ENCODE measurements at regions not wholly inside any gene's neighbourhood (a gene's known extent, or its start where the extent isn't known, plus 50 kb on each side); places are given as distances from the start of the nearest gene placed in this dataset.

DNA sequence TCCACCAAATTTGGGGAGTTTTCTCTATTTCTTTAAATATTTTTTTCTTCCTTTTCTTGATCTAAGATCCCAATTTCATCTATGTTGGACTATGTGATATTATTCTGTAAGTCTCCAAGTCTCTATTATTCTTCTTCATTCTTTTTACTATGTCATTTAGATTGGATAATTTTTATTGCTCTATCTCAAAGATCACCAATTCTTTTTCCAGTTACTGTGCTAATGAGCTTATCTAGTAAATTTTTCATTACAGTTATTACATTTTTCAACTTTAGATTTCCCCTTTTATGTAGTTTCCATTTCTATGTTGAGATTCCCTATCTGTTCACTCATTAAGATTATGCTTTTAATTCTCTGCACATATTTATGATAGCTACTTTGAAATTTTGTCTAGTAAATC is 131.6 kb upstream of the NAMPT start:
- Histone ChIP-seq H3K4me1 (ENCODE audit: control insufficient read depth in 1 of 2, low read depth in 2 of 2) (peaks cover 3 to 18% of the 10 kb centered on the region in 2 donors), H3K36me3 (no peaks in the 10 kb centered on the region), H3K4me3 (no peak overlapping the region), H3K9me3 (peaks cover 7% of the 10 kb centered on the region), H3K27ac (no peak overlapping the region), H3K27me3 (replicated peaks; ENCODE audit: insufficient read depth) (no peaks in the 10 kb centered on the region)
- TF ChIP-seq, protein P1, sequence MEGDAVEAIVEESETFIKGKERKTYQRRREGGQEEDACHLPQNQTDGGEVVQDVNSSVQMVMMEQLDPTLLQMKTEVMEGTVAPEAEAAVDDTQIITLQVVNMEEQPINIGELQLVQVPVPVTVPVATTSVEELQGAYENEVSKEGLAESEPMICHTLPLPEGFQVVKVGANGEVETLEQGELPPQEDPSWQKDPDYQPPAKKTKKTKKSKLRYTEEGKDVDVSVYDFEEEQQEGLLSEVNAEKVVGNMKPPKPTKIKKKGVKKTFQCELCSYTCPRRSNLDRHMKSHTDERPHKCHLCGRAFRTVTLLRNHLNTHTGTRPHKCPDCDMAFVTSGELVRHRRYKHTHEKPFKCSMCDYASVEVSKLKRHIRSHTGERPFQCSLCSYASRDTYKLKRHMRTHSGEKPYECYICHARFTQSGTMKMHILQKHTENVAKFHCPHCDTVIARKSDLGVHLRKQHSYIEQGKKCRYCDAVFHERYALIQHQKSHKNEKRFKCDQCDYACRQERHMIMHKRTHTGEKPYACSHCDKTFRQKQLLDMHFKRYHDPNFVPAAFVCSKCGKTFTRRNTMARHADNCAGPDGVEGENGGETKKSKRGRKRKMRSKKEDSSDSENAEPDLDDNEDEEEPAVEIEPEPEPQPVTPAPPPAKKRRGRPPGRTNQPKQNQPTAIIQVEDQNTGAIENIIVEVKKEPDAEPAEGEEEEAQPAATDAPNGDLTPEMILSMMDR (IDR thresholded peaks at IDR 0.05), result no peak
- ATAC-seq (ENCODE audit: insufficient number of reproducible peaks, low FRiP score, low read depth) (no peak), DNase-seq (ENCODE audit: low spot score) (no peak)

DNA sequence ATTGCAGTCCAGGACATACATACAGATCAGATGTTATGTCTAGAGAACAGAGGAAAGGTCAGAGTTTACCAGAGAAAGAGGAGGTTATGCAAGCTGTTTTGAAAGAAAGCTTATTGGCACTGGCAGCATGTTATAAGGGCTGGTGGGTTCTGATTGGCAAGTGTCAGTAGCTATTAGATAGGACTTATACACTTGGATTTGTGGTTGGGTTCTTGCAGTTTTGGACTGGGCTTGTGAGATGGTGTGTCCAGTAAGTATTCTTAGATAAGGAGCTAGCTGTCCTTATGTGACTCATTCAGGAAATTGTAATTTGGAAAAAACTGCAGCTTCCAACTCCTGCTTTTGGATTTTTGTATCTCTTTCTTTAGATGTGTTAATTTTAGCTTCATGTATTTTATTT is 130.7 kb upstream of the NAMPT start:
- Histone ChIP-seq H3K27me3 (replicated peaks; ENCODE audit: insufficient read depth) (no peaks in the 10 kb centered on the region), H3K4me1 (ENCODE audit: control insufficient read depth in 1 of 2, low read depth in 2 of 2) (peaks cover 0 to 8% of the 10 kb centered on the region in 2 donors), H3K4me3 (no peak overlapping the region), H3K9me3 (peaks cover 7% of the 10 kb centered on the region), H3K36me3 (no peaks in the 10 kb centered on the region), H3K27ac (no peak overlapping the region)
- ATAC-seq (ENCODE audit: insufficient number of reproducible peaks, low FRiP score, low read depth) (no peak), DNase-seq (ENCODE audit: low spot score) (no peak)
- TF ChIP-seq, protein P1 (IDR thresholded peaks at IDR 0.05), result no peak

DNA sequence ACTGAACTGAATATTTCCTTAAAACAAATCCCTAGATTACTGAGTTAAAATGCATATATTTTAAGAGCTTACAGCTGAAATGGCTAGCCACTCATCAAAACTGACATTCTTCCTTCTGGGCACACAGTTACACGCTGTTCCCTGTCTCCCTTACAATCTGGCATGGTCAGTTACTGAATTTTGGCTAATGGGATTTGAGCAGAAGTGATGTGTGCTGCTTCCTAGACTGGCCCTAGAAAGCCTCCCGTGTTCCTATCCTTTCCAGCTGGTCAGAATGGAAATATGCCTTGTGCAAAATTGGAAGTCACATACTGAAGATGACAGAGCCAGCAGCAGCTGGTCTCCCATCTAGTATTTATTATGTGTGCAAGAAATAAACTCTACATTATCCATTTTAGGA is 128.7 kb upstream of the NAMPT start:
- ATAC-seq (ENCODE audit: insufficient number of reproducible peaks, low FRiP score, low read depth) (no peak), DNase-seq (ENCODE audit: low spot score) (no peak)
- peaks cover 0 to 7% of the 10 kb centered on the region in 2 donors for H3K4me1 ChIP-seq (ENCODE audit: control insufficient read depth in 1 of 2, low read depth in 2 of 2)
- H3K36me3 ChIP-seq, result no peaks in the 10 kb centered on the region
- no peak overlapping the region for H3K27ac ChIP-seq
- no peaks in the 10 kb centered on the region for H3K27me3 ChIP-seq (replicated peaks; ENCODE audit: insufficient read depth)
- no peak overlapping the region for H3K4me3 ChIP-seq
- TF ChIP-seq, protein P1 (IDR thresholded peaks at IDR 0.05), result no peak
- peaks cover 7% of the 10 kb centered on the region for H3K9me3 ChIP-seq

DNA sequence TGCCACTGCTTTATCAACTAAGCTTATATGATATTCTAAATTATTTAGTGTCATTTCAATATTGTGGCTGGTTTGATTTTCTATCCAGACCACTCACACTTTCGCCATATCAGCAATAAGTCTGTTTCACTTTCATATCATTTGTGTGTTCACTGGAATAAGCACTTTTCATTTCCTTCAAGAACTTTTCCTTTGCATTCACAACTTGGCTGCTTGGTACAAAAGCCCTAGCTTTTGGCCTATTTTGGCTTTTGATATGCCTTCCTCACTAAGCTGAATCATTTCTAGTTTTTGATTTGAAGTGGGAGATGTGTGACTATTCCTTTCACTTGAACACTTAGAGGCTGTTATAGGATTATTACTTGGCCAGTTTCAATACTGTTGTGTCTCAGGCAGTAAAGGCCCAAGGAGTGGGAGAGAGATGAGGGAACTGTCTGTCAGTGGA is 120.9 kb upstream of the NAMPT start:
- DNase-seq (ENCODE audit: low spot score), result no peak
- TF ChIP-seq, protein P1 (IDR thresholded peaks at IDR 0.05), result no peak
- Histone ChIP-seq H3K36me3 (no peaks in the 10 kb centered on the region), H3K9me3 (no peaks in the 10 kb centered on the region), H3K27ac (no peak overlapping the region), H3K4me1 (ENCODE audit: control insufficient read depth in 1 of 2, low read depth in 2 of 2) (no peaks in the 10 kb centered on the region), H3K27me3 (replicated peaks; ENCODE audit: insufficient read depth) (no peaks in the 10 kb centered on the region), H3K4me3 (no peak overlapping the region)
- ATAC-seq (ENCODE audit: insufficient number of reproducible peaks, low FRiP score, low read depth), result no peak

DNA sequence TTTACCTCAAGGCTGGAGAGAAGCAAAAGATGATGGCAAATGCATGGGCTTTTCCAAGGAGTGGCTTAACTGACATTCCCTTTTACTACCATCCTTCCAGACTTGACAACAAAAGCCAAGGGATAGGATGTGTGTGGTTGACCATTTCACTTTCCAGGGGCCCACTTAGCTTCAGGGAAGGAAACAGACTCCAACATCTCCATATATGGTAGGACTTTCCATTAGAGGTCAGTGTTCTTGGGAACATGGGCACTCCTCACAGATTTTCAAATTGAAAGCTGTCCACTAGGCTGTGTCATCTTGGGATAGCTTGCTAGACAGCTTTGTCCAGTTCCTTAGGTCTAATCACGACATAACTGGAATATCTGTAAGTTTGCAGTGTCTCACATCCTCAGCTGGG is 118.1 kb upstream of the NAMPT start:
- Histone ChIP-seq H3K36me3 (no peaks in the 10 kb centered on the region), H3K27me3 (replicated peaks; ENCODE audit: insufficient read depth) (no peaks in the 10 kb centered on the region), H3K27ac (no peak overlapping the region), H3K4me1 (ENCODE audit: control insufficient read depth in 1 of 2, low read depth in 2 of 2) (no peaks in the 10 kb centered on the region), H3K9me3 (no peaks in the 10 kb centered on the region), H3K4me3 (no peak overlapping the region)
- ATAC-seq (ENCODE audit: insufficient number of reproducible peaks, low FRiP score, low read depth) (no peak), DNase-seq (ENCODE audit: low spot score) (no peak)
- TF ChIP-seq, protein P1 (IDR thresholded peaks at IDR 0.05), result no peak

All from thoracic aorta (tissue), 2 donors.